ENCODE measurements at regions not wholly inside any gene's neighbourhood (a gene's known extent, or its start where the extent isn't known, plus 50 kb on each side); places are given as distances from the start of the nearest gene placed in this dataset.

GRCh38 chr1:47624531-47624930 is 186.7 kb downstream of the FOXD2 start:
- TF ChIP-seq CTCF (IDR thresholded peaks at IDR 0.05) (peak in 2 of 6 experiments; percentile 12 to 41), POLR2A (IDR thresholded peaks at IDR 0.05) (no peak)
